ENCODE measurements at regions not wholly inside any gene's neighbourhood (a gene's known extent, or its start where the extent isn't known, plus 50 kb on each side); places are given as distances from the start of the nearest gene placed in this dataset.

- TF ChIP-seq PHF8 (conservative IDR thresholded peaks at IDR 0.05; ENCODE audit: low read depth, low read length) (no peak), ATF2 (IDR thresholded peaks at IDR 0.05; ENCODE audit: low read length) (no peak), MAFK (IDR thresholded peaks at IDR 0.05; ENCODE audit: low read depth, low read length) (no peak)
Measured at GRCh38 chr11:27857014-27857413, 156.8 kb upstream of the BDNF start (continued).
